ENCODE measurements at regions not wholly inside any gene's neighbourhood (a gene's known extent, or its start where the extent isn't known, plus 50 kb on each side); places are given as distances from the start of the nearest gene placed in this dataset.

GRCh38 chr3:22836131-22836530, 367.0 kb upstream of the UBE2E2 start:
- no peak for TF ChIP-seq ESRRG (CRISPR knock-in tag; IDR thresholded peaks at IDR 0.05)
- TF ChIP-seq RARB (CRISPR knock-in tag; IDR thresholded peaks at IDR 0.05), result no peak
- no peak for TF ChIP-seq ZFP30 (CRISPR knock-in tag; IDR thresholded peaks at IDR 0.05)
- no peak for TF ChIP-seq PPARA (CRISPR knock-in tag; IDR thresholded peaks at IDR 0.05; ENCODE audit: borderline replicate concordance)
- no peak for TF ChIP-seq BACH2 (CRISPR knock-in tag; IDR thresholded peaks at IDR 0.05; ENCODE audit: borderline replicate concordance)
- TF ChIP-seq, protein P1, sequence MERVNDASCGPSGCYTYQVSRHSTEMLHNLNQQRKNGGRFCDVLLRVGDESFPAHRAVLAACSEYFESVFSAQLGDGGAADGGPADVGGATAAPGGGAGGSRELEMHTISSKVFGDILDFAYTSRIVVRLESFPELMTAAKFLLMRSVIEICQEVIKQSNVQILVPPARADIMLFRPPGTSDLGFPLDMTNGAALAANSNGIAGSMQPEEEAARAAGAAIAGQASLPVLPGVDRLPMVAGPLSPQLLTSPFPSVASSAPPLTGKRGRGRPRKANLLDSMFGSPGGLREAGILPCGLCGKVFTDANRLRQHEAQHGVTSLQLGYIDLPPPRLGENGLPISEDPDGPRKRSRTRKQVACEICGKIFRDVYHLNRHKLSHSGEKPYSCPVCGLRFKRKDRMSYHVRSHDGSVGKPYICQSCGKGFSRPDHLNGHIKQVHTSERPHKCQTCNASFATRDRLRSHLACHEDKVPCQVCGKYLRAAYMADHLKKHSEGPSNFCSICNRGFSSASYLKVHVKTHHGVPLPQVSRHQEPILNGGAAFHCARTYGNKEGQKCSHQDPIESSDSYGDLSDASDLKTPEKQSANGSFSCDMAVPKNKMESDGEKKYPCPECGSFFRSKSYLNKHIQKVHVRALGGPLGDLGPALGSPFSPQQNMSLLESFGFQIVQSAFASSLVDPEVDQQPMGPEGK (CRISPR knock-in tag; IDR thresholded peaks at IDR 0.05; ENCODE audit: borderline replicate concordance), result no peak
- no peak for TF ChIP-seq OSR1 (CRISPR knock-in tag; IDR thresholded peaks at IDR 0.05)
- TF ChIP-seq, protein P2, sequence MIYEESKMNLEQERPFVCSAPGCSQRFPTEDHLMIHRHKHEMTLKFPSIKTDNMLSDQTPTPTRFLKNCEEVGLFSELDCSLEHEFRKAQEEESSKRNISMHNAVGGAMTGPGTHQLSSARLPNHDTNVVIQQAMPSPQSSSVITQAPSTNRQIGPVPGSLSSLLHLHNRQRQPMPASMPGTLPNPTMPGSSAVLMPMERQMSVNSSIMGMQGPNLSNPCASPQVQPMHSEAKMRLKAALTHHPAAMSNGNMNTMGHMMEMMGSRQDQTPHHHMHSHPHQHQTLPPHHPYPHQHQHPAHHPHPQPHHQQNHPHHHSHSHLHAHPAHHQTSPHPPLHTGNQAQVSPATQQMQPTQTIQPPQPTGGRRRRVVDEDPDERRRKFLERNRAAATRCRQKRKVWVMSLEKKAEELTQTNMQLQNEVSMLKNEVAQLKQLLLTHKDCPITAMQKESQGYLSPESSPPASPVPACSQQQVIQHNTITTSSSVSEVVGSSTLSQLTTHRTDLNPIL (CRISPR knock-in tag; IDR thresholded peaks at IDR 0.05; ENCODE audit: low read depth), result no peak
- TF ChIP-seq CSRNP3 (CRISPR knock-in tag; IDR thresholded peaks at IDR 0.05), result no peak
- TF ChIP-seq ZNF70 (CRISPR knock-in tag; IDR thresholded peaks at IDR 0.05), result no peak
- no peak for TF ChIP-seq SNAI2 (CRISPR knock-in tag; IDR thresholded peaks at IDR 0.05)
- no peak for TF ChIP-seq ZC3H10 (CRISPR knock-in tag; IDR thresholded peaks at IDR 0.05)
- TF ChIP-seq GLIS3 (CRISPR knock-in tag; IDR thresholded peaks at IDR 0.05), result no peak

Data from SK-N-SH treated with all-trans-retinoic acid at 6 μM for 48 hours (cell line).